GM12873 (cell line): ENCODE measurements at regions not wholly inside any gene's neighbourhood (a gene's known extent, or its start where the extent isn't known, plus 50 kb on each side); places are given as distances from the start of the nearest gene placed in this dataset.

Source experiments
- CTCF ChIP-seq: IDR thresholded peaks from 2 replicates; pipeline ENCODE4 v1.5.1; 2012; ENCODE audit warnings: low read depth, mild to moderate bottlenecking, moderate library complexity, low read length, control low read depth; ENCODE audit not compliant: insufficient read depth; ENCODE audit errors: missing control alignments

GRCh38 chrX:122218666-122219065, 965.4 kb upstream of the GRIA3 start:
- TF ChIP-seq CTCF: no peak

GRCh38 chrX:122219226-122219625, 964.9 kb upstream of the GRIA3 start:
- TF ChIP-seq CTCF: no peak

GRCh38 chrX:122219735-122220134, 964.3 kb upstream of the GRIA3 start:
- TF ChIP-seq CTCF: no peak

- TF ChIP-seq CTCF: no peak
Observed at GRCh38 chrX:122220644-122221373, 963.3 kb upstream of the GRIA3 start.

- TF ChIP-seq CTCF: no peak
Observed at GRCh38 chrX:122238801-122239200, 945.3 kb upstream of the GRIA3 start.

- TF ChIP-seq CTCF: no peak
Observed at GRCh38 chrX:122241959-122242358, 942.1 kb upstream of the GRIA3 start.

GRCh38 chrX:122244080-122244479, 940.0 kb upstream of the GRIA3 start:
- TF ChIP-seq CTCF: no peak
